B cell (primary cell): ENCODE measurements at regions not wholly inside any gene's neighbourhood (a gene's known extent, or its start where the extent isn't known, plus 50 kb on each side); places are given as distances from the start of the nearest gene placed in this dataset.
"Not testable (repeated sequence)": the region's sequence is repeated elsewhere in the genome, so short reads cannot be mapped to it uniquely, and the experiment has no call there.

Experiments used
- CTCF ChIP-seq: fragments of 200-600 bp; IDR thresholded peaks from one replicate; pipeline ENCODE4 v1.8.0; 2022; ENCODE audit warnings: antibody characterized with exemption, mild to moderate bottlenecking
- EZH2 ChIP-seq: IDR thresholded peaks from 2 replicates; pipeline ENCODE4 v1.6.1; 2012; ENCODE audit warnings: borderline replicate concordance, low read depth, mild to moderate bottlenecking, moderate library complexity, low read length; ENCODE audit not compliant: insufficient read depth, poor library complexity, severe bottlenecking

DNA sequence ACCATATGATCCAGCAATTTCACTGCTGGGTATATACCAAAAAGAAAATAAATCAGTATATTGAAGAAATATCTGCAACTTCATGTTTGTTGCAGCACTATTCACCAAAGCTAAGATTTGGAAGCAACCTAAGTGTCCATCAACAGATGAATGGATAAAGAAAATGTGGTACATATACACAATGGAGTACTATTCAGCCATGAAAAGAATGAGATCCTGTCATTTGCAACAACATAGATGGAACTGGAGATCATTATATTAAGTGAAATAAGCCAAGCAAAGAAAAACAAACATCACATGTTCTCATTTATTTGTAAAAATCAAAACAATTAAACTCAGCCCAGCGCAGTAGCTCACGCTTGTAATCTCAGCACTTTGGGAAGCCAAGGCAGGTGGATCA, 184.4 kb upstream of the NR5A2 start:
- not testable (repeated sequence) for TF ChIP-seq CTCF, EZH2
